Breast epithelium (tissue), 3 donors: ENCODE measurements at regions not wholly inside any gene's neighbourhood (a gene's known extent, or its start where the extent isn't known, plus 50 kb on each side); places are given as distances from the start of the nearest gene placed in this dataset.

ENCODE experiments used
- POLR2A ChIP-seq: fragments of 450-650 bp; IDR thresholded peaks from one replicate; pipeline ENCODE4 v1.6.1; 2016; ENCODE audit warnings: antibody characterized with exemption, mild to moderate bottlenecking, moderate library complexity
- POLR2AphosphoS5 ChIP-seq, 3 donors: sonication (generic); formaldehyde crosslinking; IDR thresholded peaks; one replicate each; pipeline ENCODE4 v1.6.1; 2017; ENCODE audit warnings: antibody characterized with exemption in 3 of 3
- TF ChIP-seq, protein P1 (sequence below), 3 donors: fragments of 450-650 bp; IDR thresholded peaks; one replicate each; pipeline ENCODE4 v1.5.1; 2016 to 2017; ENCODE audit warnings: antibody characterized with exemption in 3 of 3, mild to moderate bottlenecking in 3 of 3, moderate library complexity in 3 of 3

- TF ChIP-seq, protein P1, sequence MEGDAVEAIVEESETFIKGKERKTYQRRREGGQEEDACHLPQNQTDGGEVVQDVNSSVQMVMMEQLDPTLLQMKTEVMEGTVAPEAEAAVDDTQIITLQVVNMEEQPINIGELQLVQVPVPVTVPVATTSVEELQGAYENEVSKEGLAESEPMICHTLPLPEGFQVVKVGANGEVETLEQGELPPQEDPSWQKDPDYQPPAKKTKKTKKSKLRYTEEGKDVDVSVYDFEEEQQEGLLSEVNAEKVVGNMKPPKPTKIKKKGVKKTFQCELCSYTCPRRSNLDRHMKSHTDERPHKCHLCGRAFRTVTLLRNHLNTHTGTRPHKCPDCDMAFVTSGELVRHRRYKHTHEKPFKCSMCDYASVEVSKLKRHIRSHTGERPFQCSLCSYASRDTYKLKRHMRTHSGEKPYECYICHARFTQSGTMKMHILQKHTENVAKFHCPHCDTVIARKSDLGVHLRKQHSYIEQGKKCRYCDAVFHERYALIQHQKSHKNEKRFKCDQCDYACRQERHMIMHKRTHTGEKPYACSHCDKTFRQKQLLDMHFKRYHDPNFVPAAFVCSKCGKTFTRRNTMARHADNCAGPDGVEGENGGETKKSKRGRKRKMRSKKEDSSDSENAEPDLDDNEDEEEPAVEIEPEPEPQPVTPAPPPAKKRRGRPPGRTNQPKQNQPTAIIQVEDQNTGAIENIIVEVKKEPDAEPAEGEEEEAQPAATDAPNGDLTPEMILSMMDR (IDR thresholded peaks at IDR 0.05) = no peak
- TF ChIP-seq POLR2AphosphoS5 (IDR thresholded peaks at IDR 0.05) (no peak), POLR2A (no peak)
Measured at GRCh38 chr10:123484722-123485121, 181.4 kb upstream of the GPR26 start.
